GM12878 (cell line): ENCODE measurements at regions not wholly inside any gene's neighbourhood (a gene's known extent, or its start where the extent isn't known, plus 50 kb on each side); places are given as distances from the start of the nearest gene placed in this dataset.
A peak's percentile ranks its signal among the peaks of the same experiment; 100 is the strongest.

Experiments used
- ATF3 ChIP-seq: IDR thresholded peaks from 2 replicates; pipeline ENCODE4 v1.6.1; 2011; ENCODE audit warnings: low read depth, mild to moderate bottlenecking, low read length, moderate library complexity, borderline replicate concordance; ENCODE audit errors: extremely low read depth
- BCL11A ChIP-seq: IDR thresholded peaks from 2 replicates; pipeline ENCODE4 v1.6.1; 2011; ENCODE audit warnings: low read depth, low read length
- E4F1 ChIP-seq: fragments of 450-650 bp; IDR thresholded peaks from 2 replicates; pipeline ENCODE4 v1.6.1; 2018; ENCODE audit warnings: borderline replicate concordance, mild to moderate bottlenecking; ENCODE audit not compliant: partially characterized antibody
- GABPA ChIP-seq: IDR thresholded peaks from 2 replicates; pipeline ENCODE4 v1.6.1; 2014; ENCODE audit warnings: antibody characterized with exemption, low read depth, mild to moderate bottlenecking, inconsistent platforms
- IKZF1 ChIP-seq: fragments of 450-650 bp; conservative IDR thresholded peaks from 2 replicates; pipeline ENCODE4 v1.6.1; 2017; ENCODE audit warnings: antibody characterized with exemption, mild to moderate bottlenecking
- IRF5 ChIP-seq: fragments of 450-650 bp; IDR thresholded peaks from 2 replicates; pipeline ENCODE4 v1.6.1; 2017; ENCODE audit warnings: borderline replicate concordance
- JUNB ChIP-seq: IDR thresholded peaks from 2 replicates; pipeline ENCODE4 v1.6.1; 2016; ENCODE audit warnings: antibody characterized with exemption, mild to moderate bottlenecking
- MEF2A ChIP-seq: IDR thresholded peaks from 2 replicates; pipeline ENCODE4 v1.6.1; 2011; ENCODE audit warnings: low read depth, mild to moderate bottlenecking, low read length, moderate library complexity; ENCODE audit not compliant: insufficient read depth
- NFYB ChIP-seq: IDR thresholded peaks from 2 replicates; pipeline ENCODE4 v1.6.1; 2011; ENCODE audit warnings: low read depth, mild to moderate bottlenecking, low read length, improper control_type of control experiment, moderate library complexity; ENCODE audit not compliant: insufficient read depth
- PAX8 ChIP-seq: fragments of 450-650 bp; IDR thresholded peaks from 2 replicates; pipeline ENCODE4 v1.6.1; 2017; ENCODE audit warnings: mild to moderate bottlenecking, moderate library complexity
- POU2F2 ChIP-seq: IDR thresholded peaks from 3 replicates; pipeline ENCODE4 v1.6.1; 2011; ENCODE audit warnings: low read depth, mild to moderate bottlenecking, low read length, borderline replicate concordance
- RELA ChIP-seq: fragments of 450-650 bp; IDR thresholded peaks from 2 replicates; pipeline ENCODE4 v1.8.0; 2014; ENCODE audit warnings: borderline replicate concordance; ENCODE audit not compliant: partially characterized antibody
- RELB ChIP-seq: fragments of 450-650 bp; IDR thresholded peaks from 2 replicates; pipeline ENCODE4 v1.6.1; 2017; ENCODE audit warnings: low read depth, mild to moderate bottlenecking, moderate library complexity
- SIN3A ChIP-seq: IDR thresholded peaks from 2 replicates; pipeline ENCODE4 v1.6.1; 2012; ENCODE audit warnings: low read depth, low read length, improper control_type of control experiment
- SKIL ChIP-seq: fragments of 450-650 bp; IDR thresholded peaks from 2 replicates; pipeline ENCODE4 v1.6.1; 2017; ENCODE audit warnings: mild to moderate bottlenecking, low read depth, inconsistent platforms; ENCODE audit not compliant: poor library complexity, severe bottlenecking
- SMAD1 ChIP-seq: fragments of 450-650 bp; IDR thresholded peaks from 2 replicates; pipeline ENCODE4 v1.6.1; 2018; ENCODE audit warnings: mild to moderate bottlenecking, low read depth; ENCODE audit not compliant: partially characterized antibody
- SMAD5 ChIP-seq: IDR thresholded peaks from 2 replicates; pipeline ENCODE4 v1.6.1; 2016; ENCODE audit warnings: antibody characterized with exemption, low read depth
- SUZ12 ChIP-seq: fragments of 200-600 bp; sonication (generic); IDR thresholded peaks from one replicate; pipeline ENCODE4 v1.6.1; 2018; ENCODE audit warnings: antibody characterized with exemption, mild to moderate bottlenecking; ENCODE audit not compliant: unreplicated experiment
- YY1 ChIP-seq: IDR thresholded peaks from 2 replicates; pipeline ENCODE4 v1.6.1; 2011; ENCODE audit warnings: low read depth, mild to moderate bottlenecking, low read length
- ZBTB33 ChIP-seq: fragments of 450-650 bp; IDR thresholded peaks from 2 replicates; pipeline ENCODE4 v1.6.1; 2017; ENCODE audit warnings: mild to moderate bottlenecking
- ZNF24 ChIP-seq: fragments of 450-650 bp; IDR thresholded peaks from 2 replicates; pipeline ENCODE4 v1.6.1; 2017; ENCODE audit warnings: antibody characterized with exemption, mild to moderate bottlenecking

GRCh38 chr2:62306751-62307468, 111.0 kb downstream of the B3GNT2 start (continued):
- TF ChIP-seq IRF5, result no peak
- TF ChIP-seq E4F1, result no peak
- TF ChIP-seq RELA, result peak; percentile 89
- no peak for TF ChIP-seq ATF3
- peak; percentile 50; the same call in 1 of the 3 replicates for TF ChIP-seq POU2F2
- peak; percentile 87 for TF ChIP-seq ZNF24
- TF ChIP-seq IKZF1, result peak; percentile 90
- TF ChIP-seq JUNB, result no peak
- TF ChIP-seq MEF2A, result no peak
- TF ChIP-seq GABPA, result no peak
- no peak for TF ChIP-seq SMAD1
- TF ChIP-seq SIN3A, result no peak
- TF ChIP-seq SUZ12, result no peak
- TF ChIP-seq SMAD5, result no peak
- no peak for TF ChIP-seq ZBTB33
- TF ChIP-seq YY1, result no peak
- TF ChIP-seq NFYB, result no peak
- TF ChIP-seq PAX8, result no peak
- peak; percentile 95 for TF ChIP-seq RELB
- no peak for TF ChIP-seq BCL11A
- TF ChIP-seq SKIL, result peak; percentile 59
